ENCODE measurements at regions not wholly inside any gene's neighbourhood (a gene's known extent, or its start where the extent isn't known, plus 50 kb on each side); places are given as distances from the start of the nearest gene placed in this dataset.

- DNase-seq (no peak), ATAC-seq (ENCODE audit: low read depth) (no peak)
- Histone ChIP-seq H2BK15ac (ENCODE audit: low read depth, low read length) (no peak overlapping the region), H3K36me3 (ENCODE audit: control insufficient read depth, insufficient read depth, low read length) (no peaks in the 10 kb centered on the region), H3K4me3 (ENCODE audit: insufficient read depth, low read depth, low read length) (no peak overlapping the region), H2AFZ (replicated peaks; ENCODE audit: low read length, poor library complexity) (peak overlapping the region; percentile 21), H4K5ac (ENCODE audit: low read depth, low read length) (no peak overlapping the region), H3K4me2 (ENCODE audit: low read depth, low read length) (no peak overlapping the region), H3K9me1 (ENCODE audit: insufficient read depth, low read length) (no peaks in the 10 kb centered on the region), H3K79me1 (ENCODE audit: low read depth in 1 of 2, low read length in 2 of 2) (no peaks in the 10 kb centered on the region), H2BK120ac (ENCODE audit: low read depth, low read length) (no peak overlapping the region), H3K9me3 (ENCODE audit: control insufficient read depth, insufficient read depth, low read length) (no peaks in the 10 kb centered on the region), H3K4me1 (ENCODE audit: control insufficient read depth, insufficient read depth, low read length) (no peaks in the 10 kb centered on the region), H3K56ac (ENCODE audit: extremely low read depth, insufficient read depth, low read length) (no peak overlapping the region), H4K91ac (ENCODE audit: insufficient read depth, low read depth, low read length) (no peak overlapping the region), H3K14ac (replicated peaks; ENCODE audit: low read depth, low read length) (no peak overlapping the region), H3K9ac (ENCODE audit: low read depth, low read length) (no peak overlapping the region), H4K20me1 (ENCODE audit: insufficient read depth, low read length) (no peaks in the 10 kb centered on the region), H2AK9ac (replicated peaks; ENCODE audit: low read depth, low read length, poor library complexity) (peak overlapping the region; percentile 42), H2BK20ac (ENCODE audit: low read depth, low read length) (no peak overlapping the region), H2BK5ac (ENCODE audit: low read depth, low read length, poor library complexity, severe bottlenecking) (no peak overlapping the region), H3K23ac (ENCODE audit: low read depth, low read length) (no peak overlapping the region), H2AK5ac (ENCODE audit: low read depth, low read length) (no peak overlapping the region), H4K8ac (ENCODE audit: low read depth in 2 of 2, low read length in 2 of 2) (no peak overlapping the region), H3K18ac (ENCODE audit: low read depth, low read length) (no peak overlapping the region), H3K27me3 (ENCODE audit: control insufficient read depth, insufficient read depth, low read length) (peaks cover 41% of the 10 kb centered on the region), H3K4ac (ENCODE audit: low read depth, low read length) (no peak overlapping the region), H3K27ac (ENCODE audit: insufficient read depth, low read length) (no peak overlapping the region)
- no TSS peak for BruUV-seq (replicated peaks)
- POLR2A ChIA-PET (ENCODE audit: unreplicated experiment): no interaction called here
- CTCF ChIA-PET: no interaction called here
- TF ChIP-seq ELK1 (IDR thresholded peaks at IDR 0.05; ENCODE audit: borderline replicate concordance, low read depth, low read length) (no peak), USF2 (IDR thresholded peaks at IDR 0.05; ENCODE audit: low read depth, low read length) (no peak), CEBPB (IDR thresholded peaks at IDR 0.05; ENCODE audit: low read depth, low read length) (no peak), CTCF (conservative IDR thresholded peaks at IDR 0.05; ENCODE audit: low read depth, low read length) (no peak), MXI1 (IDR thresholded peaks at IDR 0.05; ENCODE audit: borderline replicate concordance, low read depth, low read length) (no peak), POLR2A (IDR thresholded peaks at IDR 0.05; ENCODE audit: low read depth, low read length) (no peak), RFX5 (IDR thresholded peaks at IDR 0.05; ENCODE audit: low read depth, low read length) (no peak), FOS (IDR thresholded peaks at IDR 0.05; ENCODE audit: low read depth, low read length) (no peak), MAZ (IDR thresholded peaks at IDR 0.05; ENCODE audit: borderline replicate concordance, low read depth, low read length) (no peak), SMC3 (IDR thresholded peaks at IDR 0.05; ENCODE audit: low read depth, low read length) (no peak), BHLHE40 (IDR thresholded peaks at IDR 0.05; ENCODE audit: low read depth, low read length) (no peak), RAD21 (IDR thresholded peaks at IDR 0.05; ENCODE audit: low read length) (no peak), CHD1 (IDR thresholded peaks at IDR 0.05; ENCODE audit: low read depth, low read length) (no peak), MAFK (IDR thresholded peaks at IDR 0.05; ENCODE audit: low read depth, low read length) (no peak), RCOR1 (IDR thresholded peaks at IDR 0.05; ENCODE audit: insufficient replicate concordance, low read length) (no peak), NFE2L2 (IDR thresholded peaks at IDR 0.05; ENCODE audit: low read depth, low read length) (no peak)
- dilution Hi-C loops (cut with HindIII; ENCODE audit: low sequenced_read_pairs, unreplicated experiment) (no loop called here), in situ Hi-C loops (cut with MboI; ENCODE audit: low sequenced_read_pairs) (no loop called here), intact Hi-C loops (cut with micrococcal nuclease) (no loop called here)
- WGBS, 2 experiments (ENCODE audit: extremely low coverage in 2 of 2, insufficient read length in 1 of 2): 82% methylated on average over 14 of the region's 20 CpGs; no CpG with 5 or more reads in 1 of the 2 experiments
Measured at GRCh38 chr3:194955979-194956696, 270.5 kb downstream of the FAM43A start.

Data from IMR-90 (cell line).